ENCODE measurements at regions not wholly inside any gene's neighbourhood (a gene's known extent, or its start where the extent isn't known, plus 50 kb on each side); places are given as distances from the start of the nearest gene placed in this dataset.
A peak's percentile ranks its signal among the peaks of the same experiment; 100 is the strongest.

DNA sequence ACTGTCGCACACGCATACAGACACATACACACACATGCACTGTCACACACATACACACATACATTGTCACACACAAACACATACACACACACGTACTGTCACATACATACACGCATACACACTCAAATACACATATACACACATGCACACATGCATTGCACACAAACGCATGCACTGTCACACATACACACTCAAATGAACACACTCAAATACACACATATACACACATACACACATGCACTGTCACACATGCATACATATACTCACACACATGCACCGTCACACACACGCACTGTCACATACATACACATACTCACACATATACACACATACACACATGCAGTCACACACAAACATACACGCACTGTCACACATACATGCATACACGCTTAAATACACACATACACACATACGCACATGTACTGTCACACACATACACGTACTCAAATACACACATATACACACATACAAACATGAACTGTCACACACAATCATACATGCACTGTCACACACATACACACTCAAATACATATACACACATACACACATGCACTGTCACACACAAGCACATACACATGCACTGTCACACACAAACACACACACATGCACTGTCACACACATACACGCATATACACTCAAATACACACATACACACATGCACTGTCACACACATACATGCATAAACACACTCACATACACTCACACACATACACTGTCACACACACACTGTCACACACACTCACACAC lies 548.6 kb upstream of the BTBD3 start:
- no peak for DNase-seq (ENCODE audit: low read depth)
- TF ChIP-seq, protein P1, sequence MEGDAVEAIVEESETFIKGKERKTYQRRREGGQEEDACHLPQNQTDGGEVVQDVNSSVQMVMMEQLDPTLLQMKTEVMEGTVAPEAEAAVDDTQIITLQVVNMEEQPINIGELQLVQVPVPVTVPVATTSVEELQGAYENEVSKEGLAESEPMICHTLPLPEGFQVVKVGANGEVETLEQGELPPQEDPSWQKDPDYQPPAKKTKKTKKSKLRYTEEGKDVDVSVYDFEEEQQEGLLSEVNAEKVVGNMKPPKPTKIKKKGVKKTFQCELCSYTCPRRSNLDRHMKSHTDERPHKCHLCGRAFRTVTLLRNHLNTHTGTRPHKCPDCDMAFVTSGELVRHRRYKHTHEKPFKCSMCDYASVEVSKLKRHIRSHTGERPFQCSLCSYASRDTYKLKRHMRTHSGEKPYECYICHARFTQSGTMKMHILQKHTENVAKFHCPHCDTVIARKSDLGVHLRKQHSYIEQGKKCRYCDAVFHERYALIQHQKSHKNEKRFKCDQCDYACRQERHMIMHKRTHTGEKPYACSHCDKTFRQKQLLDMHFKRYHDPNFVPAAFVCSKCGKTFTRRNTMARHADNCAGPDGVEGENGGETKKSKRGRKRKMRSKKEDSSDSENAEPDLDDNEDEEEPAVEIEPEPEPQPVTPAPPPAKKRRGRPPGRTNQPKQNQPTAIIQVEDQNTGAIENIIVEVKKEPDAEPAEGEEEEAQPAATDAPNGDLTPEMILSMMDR (IDR thresholded peaks at IDR 0.05; ENCODE audit: insufficient read depth, low read depth, low read length, missing control alignments), result no peak
- no peak overlapping the region for H3K4me3 ChIP-seq (ENCODE audit: low read length)

DNA sequence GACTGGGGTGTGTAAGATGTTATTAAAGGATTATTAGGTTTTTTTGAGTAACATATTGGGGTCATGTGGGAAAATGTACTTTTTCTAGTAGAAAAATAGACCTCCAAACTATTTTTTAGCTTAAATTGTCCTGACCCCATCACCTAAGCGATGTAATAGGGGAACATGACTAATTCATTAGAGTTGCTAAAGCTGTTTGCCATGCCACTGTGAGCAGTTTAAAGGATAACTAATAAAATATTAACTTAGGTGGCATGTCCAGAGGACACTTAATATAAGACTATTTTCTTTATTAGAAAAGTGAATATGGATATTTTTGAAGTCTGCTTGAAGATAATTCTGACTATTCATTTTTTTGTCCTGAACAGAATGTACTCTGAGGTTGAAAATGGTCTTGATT lies 545.9 kb upstream of the BTBD3 start:
- TF ChIP-seq, protein P1 (IDR thresholded peaks at IDR 0.05; ENCODE audit: insufficient read depth, low read depth, low read length, missing control alignments), result no peak
- no peak overlapping the region for H3K4me3 ChIP-seq (ENCODE audit: low read length)
- no peak for DNase-seq (ENCODE audit: low read depth)

DNA sequence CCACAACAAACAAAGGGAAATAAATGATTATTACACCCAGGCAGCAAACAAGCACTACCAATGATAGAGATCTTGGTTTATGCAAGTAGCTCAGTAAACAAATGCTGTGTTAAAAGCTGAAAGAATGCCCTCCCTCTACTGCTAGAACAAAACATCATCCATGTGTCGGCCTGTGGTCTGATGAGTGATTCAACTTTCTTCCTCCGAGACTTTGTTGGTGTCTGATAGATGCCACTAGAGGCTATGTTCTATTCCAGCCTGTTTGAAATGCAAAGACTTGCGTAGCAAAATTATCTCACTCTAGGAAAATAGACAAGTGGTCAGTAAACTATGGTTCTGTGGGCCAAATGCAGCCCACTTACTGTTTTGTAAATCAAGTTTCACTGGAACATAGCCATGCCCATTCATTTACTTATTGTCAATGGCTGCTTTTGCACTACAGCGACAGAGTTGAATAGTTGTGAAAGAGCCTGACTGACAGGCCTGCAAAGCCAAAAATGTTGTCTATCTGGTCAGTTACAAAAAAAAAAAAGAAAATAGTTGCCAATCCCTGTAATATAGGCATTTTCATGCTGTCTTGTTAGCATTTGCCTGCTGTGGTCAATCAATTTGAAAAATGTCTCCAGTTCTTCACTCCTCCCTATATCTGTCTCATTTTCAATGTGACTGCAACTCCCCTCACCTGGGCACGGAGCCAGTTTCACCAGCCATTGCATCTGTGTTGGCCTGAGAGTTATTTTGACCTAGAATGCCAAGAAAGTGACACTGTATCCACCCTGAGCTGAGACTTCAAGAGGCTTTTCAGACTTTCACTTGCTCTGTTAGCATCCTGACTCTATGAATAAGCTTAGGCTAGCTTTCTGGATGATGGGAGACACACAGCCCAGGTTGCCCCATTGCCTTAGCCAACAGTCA lies 544.6 kb upstream of the BTBD3 start:
- no peak overlapping the region for H3K4me3 ChIP-seq (ENCODE audit: low read length)
- TF ChIP-seq, protein P1 (IDR thresholded peaks at IDR 0.05; ENCODE audit: insufficient read depth, low read depth, low read length, missing control alignments), result no peak
- DNase-seq (ENCODE audit: low read depth), result no peak

DNA sequence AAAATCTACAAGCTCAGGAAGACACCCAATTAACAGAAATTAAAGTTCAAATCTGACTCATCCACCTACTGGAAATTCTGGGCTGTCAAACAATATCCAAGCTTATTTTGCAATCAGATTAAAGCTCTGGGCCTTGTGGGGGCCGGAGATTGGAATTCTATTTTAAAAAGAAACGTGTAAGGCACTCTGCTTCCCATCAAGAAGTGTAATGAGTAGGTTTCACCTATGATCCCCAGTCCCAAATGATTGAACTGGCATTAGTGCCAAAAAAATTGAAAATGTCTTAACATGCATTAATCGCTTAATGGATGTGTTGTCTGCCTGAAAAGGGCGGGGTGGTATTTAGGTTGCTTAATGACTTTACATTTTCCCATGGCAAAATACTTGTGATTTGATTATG lies 542.4 kb upstream of the BTBD3 start:
- DNase-seq (ENCODE audit: low read depth), result peak; percentile 76
- H3K4me3 ChIP-seq (ENCODE audit: low read length), result no peak overlapping the region
- TF ChIP-seq, protein P1 (IDR thresholded peaks at IDR 0.05; ENCODE audit: insufficient read depth, low read depth, low read length, missing control alignments), result no peak

DNA sequence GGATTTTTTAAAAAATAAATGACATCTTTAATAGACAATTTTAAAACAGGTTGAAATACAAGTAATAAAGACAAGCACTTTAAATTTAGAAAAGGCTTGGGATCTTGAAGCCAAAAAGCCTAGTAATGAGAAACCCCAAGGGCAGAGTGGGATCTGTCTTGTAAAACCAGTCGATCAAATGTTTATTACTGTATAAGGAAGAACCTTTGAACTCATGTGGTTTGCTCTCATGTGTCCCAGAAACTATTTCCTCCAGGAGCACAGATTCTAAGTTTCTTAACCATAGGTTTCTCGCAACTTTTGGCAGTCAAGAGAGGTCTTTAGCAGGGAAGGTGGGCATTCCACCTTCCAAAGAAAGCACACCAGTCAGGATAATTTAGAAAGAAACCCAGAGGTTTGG lies 541.7 kb upstream of the BTBD3 start:
- TF ChIP-seq, protein P1 (IDR thresholded peaks at IDR 0.05; ENCODE audit: insufficient read depth, low read depth, low read length, missing control alignments), result no peak
- DNase-seq (ENCODE audit: low read depth), result peak; percentile 72
- H3K4me3 ChIP-seq (ENCODE audit: low read length), result no peak overlapping the region

DNA sequence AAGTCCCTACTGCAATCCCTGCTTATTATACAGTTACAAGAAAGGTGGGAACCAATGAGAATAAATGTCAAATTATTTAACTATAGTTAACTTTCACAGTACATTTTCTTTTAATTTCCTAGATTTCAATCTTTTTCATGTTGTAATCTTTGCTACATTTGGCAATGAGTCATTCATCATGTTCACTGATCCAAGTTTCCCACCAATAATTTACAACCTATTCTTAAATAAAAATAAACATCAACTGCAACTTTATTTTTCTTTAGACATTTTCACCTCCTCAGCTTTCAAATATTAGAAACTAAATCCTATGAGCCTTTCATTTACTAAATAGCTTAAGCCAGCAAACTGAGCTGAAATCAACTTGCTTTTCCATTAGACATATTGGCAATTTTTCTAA lies 541.3 kb upstream of the BTBD3 start:
- TF ChIP-seq, protein P1 (IDR thresholded peaks at IDR 0.05; ENCODE audit: insufficient read depth, low read depth, low read length, missing control alignments), result no peak
- H3K4me3 ChIP-seq (ENCODE audit: low read length), result no peak overlapping the region
- no peak for DNase-seq (ENCODE audit: low read depth)

Data from epithelial cell of esophagus (primary cell).